ENCODE measurements at regions not wholly inside any gene's neighbourhood (a gene's known extent, or its start where the extent isn't known, plus 50 kb on each side); places are given as distances from the start of the nearest gene placed in this dataset.
"Not testable (repeated sequence)": the region's sequence is repeated elsewhere in the genome, so short reads cannot be mapped to it uniquely, and the experiment has no call there.

- no peak for DNase-seq
Measured at GRCh38 chr13:59016250-59016649, 1147.5 kb downstream of the DIAPH3 start.

DNA sequence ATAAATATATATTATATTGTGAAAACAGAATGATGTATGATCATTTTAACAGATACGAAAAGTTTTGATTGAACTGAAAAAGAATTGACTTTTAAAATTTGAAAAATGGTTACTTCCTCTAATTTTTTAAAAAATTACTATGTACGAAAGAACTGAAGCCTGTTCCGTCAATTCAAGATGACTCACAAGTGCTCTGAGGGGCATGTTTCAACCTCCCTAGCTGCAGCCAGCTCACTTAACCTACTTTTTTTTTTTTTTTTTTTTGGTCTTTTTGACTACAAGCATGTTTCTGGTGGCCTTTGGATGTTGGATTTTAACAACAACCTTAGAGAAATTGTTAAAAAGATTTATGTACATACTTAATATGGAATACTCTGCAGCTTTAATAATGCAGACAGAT, 1139.3 kb downstream of the DIAPH3 start:
- no peak for DNase-seq

DNA sequence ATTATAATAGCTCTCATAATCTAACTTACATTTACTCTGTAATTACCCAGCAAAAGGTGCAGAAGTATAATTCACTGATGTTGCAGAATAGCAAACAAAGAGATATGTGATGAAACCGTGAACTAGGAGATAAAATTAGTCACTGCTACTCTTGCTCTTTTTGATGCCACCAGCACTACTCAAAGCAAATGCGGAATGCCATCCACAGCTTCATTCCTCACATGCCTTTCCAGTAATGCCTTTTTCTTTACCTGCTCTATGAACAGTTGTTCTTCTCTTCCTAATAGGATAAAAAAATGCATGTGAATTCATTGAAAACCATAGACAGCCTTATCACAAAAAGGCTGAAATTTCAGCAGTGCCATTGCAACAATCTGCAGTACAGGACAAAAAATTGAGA, 1129.5 kb downstream of the DIAPH3 start:
- no peak for DNase-seq

GRCh38 chr13:59038824-59039223, 1124.9 kb downstream of the DIAPH3 start:
- DNase-seq: peak; percentile 16

DNA sequence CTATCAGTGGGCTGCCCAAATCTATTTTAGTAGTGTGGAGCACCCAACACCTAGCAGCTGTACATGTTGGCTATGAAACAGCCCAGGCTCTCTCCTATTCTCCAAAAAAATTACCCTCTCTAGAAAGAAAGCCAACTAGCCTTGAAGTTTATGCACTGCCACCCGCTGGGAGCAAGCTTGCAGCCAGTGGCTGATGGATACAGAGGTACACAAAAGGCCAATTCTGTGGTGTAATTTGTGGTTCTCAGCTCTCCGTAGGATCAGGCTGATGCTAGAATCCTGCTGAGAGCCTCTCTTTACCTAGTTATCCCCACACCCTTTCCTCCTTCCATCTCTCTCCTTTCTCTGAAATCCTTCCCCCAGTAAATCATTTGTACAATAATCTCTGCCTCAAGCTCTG, 1120.7 kb downstream of the DIAPH3 start:
- no peak for DNase-seq

DNA sequence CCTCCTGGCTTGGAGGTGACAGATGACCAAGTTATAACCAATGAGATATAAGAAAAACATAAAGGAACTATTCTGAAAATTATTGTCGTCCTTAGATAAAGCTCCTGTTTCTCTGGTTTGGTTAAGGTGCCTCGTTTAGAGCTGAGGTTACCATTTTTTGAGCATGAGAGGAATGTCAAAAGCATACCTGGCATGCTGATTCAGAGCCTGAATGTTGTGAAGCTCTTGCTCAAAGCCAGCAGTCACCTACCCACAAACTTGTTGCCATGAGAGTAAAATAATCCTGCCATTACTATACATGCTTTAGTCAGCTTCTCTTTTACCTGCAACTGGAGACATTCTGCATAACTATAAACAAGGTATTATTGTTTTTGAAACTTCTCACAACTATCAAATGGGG, 1116.2 kb downstream of the DIAPH3 start:
- DNase-seq: peak; percentile 30

DNA sequence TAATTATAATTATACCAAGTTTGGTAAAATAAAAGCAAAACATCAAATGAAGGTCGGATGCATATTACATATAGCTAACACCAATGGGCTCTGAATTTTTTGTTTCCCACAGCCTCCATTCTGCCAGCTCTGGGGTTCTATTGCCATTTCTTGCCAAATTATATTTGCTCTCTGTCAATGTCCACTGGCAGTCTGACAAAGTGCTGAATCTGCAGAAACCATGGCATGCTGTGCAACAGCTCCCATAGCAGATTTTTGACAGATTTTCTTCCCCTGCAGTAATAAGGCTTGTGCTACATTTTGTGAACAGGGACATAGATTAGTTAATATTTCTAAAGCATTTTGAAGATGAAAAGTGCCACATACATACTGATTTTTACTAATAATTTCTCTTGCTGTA, 1102.1 kb downstream of the DIAPH3 start:
- DNase-seq: no peak

- no peak for DNase-seq
Measured at GRCh38 chr13:59064042-59064441, 1099.7 kb downstream of the DIAPH3 start.

DNA sequence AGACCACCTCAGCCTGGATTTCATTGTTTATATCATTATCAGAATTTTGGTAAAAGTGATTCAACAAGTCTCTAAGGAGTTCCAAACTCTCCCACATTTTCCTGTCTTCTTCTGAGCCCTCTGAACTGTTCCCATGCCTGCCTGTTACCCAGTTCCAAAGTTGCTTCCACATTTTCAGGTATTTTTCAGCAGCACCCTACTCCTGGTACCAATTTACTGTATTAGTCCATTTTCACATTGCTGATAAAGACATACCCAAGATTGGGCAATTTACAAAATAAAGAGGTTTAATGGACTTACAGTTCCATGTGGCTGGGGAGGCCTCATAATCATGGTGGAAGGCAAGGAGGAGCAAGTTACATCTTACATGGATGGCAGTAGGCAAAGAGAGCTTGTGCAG, 1087.3 kb downstream of the DIAPH3 start:
- not testable (repeated sequence) for DNase-seq

DNA sequence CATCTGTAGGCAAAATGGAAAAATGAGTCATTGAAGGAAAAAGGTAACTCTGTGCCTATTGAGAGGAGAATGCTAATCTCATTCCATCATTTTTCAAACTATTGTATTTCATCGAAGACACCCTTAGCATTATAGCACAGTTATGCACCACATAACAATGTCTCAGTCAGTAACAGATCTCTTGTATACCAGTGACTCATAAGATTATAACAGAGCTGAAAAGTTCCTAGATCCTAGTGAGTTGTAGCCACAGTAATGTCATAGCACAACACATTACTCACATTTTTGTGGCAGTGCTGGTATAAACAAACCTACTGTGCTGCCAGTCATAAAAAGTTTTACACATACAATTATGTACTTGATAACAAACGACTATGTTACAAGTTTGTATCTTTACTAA, 1077.6 kb downstream of the DIAPH3 start:
- peak; percentile 94 for DNase-seq

DNA sequence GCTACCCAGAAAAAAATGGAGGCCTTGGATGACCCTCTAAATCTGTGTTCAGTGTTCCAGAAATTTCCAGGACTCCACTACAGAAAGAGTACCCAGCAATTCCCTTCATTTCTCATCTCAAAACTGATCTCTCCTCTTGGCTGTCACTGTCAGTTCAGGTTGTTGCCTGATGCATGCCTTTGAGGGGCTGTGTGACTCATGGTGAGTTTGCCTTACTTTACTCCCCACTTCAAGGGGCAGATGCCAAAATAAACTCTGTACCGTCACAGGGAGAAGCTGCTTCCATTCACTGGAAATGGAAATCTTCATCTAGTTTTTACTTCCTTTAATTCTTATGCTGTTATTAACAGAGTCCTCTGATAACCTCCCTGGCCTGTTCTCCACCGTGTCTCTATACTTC, 1075.0 kb downstream of the DIAPH3 start:
- peak; percentile 73 for DNase-seq

DNA sequence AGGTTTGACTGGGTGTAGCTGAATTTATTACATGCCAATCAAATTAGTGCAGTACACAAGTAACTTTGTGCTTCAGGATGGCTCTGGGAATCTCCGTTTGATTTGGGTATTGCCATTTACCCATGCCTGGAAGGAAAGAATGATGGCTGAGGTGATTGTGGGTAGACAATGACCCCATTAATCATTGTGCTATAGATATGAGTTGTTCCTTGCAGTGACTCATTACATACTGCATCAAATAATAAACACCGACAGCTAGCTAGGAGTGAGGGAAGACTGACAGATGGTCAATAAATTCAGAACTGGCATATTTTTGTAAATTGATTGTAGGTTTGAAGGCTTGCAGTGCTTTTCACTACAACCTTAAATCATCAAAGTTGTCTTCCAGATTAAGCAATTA, 1069.5 kb downstream of the DIAPH3 start:
- DNase-seq: no peak

DNA sequence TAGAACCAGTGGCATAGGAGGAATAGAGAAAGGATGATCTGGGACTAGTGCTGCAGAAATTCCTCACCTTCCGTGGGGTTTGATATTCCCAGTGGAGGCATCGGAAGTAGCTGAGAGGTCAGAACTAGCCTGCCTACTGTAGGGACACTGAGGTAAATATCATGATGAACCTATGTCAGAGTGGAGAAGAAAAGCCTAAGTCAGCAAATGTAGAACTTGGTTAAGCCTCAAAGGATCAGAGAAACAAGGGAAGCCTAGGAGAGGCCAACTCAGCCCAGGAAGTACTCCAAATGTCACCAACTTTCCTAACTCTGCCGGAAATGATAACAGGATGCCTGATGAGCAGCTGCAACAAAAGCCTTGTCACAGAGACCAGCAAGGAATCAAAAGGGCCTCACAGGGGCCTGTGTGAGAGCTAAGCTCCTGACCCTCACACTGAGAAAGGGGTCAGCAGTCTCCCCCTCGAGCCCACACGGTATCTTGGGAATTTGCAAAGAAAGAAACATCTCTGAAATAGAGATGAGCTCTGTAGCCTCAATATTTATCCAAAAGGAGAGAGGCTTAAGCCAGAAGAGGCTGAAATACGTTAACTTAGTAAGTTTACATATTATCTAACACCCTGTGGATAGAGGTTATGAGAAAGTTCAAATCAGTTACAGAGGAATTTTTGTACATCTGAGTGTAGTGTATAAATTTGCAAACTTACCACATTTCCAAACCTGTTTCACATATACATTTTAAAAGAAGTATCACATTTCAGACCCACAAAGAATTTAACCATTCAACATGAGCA, 1064.3 kb downstream of the DIAPH3 start:
- no peak for DNase-seq

DNA sequence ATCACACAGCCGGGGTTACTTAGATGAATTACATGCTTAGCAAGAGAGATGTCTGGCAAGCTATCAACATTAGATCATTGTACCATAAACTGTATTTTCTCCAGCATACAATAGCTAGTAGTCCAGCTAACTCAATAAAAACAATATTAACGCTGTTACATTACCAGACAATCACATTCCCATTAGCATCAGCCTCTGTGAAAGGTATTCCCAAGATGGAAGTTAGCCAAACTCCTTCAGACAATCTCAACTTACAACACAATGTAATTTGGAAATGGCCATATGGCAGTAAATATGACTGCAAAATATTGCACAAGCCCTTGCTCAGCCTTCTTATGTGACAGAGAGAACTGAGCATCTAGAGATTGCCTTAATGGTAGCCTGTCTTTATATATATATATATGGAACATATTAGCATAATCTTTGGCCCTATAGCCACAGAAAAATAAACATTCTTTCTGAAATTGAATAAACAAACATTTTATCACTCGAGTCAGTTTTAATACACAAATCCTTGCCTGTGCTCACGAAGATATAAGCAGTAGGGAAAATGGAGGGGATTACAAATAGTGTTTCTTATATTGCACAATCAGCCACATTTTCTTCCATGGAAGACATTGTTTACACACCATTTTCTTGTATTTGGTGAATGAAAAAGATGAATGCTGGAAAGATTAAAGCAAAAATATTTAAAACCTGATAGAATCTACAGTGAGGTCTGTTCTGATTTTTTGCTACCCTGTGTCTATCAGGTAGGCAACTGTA, 1060.5 kb downstream of the DIAPH3 start:
- no peak for DNase-seq

DNA sequence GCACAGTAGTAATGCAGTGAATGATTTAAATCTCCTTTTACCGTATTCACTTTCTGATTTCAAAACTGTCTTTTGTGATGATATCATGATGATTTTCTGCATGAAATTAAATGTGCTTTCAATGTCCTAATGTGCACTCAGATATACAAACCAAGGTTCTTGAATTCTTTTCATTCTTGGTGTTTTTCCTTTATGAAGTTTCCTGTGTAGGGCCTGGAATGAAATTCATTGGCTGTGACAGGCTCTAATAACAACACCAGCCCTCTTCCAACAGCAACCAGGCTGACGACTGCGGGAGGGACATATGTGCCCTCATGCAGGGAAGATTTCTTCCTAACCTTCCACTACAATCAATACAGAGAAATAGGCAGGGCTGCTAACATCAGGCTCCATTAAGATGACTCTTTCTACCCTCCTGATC, 1052.0 kb downstream of the DIAPH3 start:
- DNase-seq: peak; percentile 82

DNA sequence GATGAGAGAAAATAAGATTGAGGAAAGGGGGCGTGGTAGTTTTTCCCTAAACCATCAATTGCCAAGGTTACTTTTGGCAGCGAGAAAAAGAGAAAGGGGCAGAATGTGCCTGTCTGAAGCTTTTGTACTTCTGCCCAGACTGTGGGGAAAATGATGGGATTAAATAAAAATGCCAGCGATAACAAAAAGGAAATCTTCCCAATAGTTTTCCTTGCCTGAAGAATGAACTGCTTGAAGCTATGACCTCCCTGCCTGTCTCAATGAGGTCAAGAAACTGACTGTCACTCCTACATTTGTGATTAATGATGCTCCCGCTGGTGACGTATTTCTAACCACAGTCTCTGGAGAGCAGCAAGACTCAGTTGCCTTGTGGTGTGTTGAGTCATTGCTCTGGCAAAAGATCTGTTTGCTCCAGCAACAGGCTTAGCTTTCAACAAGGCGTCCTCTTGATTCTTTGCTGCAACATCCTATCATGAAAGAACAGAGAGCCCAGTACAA, 1051.5 kb downstream of the DIAPH3 start:
- DNase-seq: peak; percentile 99

DNA sequence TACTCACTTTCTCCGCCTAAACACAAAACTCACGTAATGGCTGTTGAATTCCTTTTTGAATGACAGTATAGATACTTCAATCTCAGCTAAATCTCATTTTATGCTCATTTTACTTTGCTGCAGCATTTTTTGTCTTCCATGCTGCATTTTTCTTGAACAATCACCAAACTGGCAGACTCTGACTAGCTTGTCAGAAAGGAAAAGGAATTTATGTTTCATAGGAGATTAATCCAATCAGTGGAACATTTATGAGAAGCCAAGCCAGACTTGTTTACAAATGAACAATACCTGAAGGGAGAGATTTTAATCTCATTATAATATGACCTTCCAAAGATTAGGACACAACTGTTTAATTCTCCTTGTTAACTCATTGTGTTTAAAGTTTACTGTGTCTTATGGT, 1044.3 kb downstream of the DIAPH3 start:
- no peak for DNase-seq

DNA sequence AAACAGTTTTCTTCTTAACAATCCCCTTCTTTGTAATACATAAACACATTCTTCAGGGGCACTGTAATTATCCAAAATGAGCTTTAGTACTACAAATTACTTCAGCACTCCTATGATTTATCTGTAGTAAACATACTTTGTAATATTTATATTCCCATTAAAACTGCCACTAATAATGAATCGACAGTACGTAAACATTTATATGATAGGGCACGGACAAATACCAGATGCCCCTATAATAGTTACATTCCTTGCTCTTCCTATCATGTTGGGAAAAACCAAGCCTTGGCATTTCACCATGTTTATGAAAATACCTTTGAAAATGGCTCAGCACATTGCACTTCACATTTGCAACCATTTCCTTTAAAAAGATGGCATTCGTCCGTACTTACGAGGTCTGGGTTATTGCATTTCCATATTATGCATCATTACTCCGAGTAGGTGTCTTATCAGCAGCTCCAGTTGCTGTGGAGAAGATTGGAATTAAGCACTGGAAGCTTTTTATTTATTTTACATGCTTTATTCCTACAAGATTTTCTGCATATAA, 1043.4 kb downstream of the DIAPH3 start:
- DNase-seq: peak; percentile 7

GRCh38 chr13:59121507-59121906, 1042.2 kb downstream of the DIAPH3 start:
- DNase-seq: peak; percentile 30

DNA sequence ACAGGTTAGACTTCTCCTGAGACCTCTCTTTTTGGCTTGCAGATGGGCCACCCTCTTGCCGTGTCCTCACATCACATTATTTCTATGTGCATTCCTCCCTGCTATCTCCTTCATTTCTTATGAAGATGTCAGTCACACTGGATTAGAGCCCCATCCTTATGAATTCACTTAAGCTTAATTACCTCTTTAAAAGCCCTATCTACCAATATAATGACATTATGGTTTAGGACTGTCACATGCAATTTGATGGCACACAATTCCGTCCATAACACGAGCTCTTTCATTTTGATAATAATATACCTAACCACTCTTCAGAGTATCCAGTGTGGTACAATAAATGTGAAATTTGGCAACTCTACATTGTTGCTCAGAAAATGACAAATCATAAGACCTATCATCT, 1037.3 kb downstream of the DIAPH3 start:
- DNase-seq: no peak

DNA sequence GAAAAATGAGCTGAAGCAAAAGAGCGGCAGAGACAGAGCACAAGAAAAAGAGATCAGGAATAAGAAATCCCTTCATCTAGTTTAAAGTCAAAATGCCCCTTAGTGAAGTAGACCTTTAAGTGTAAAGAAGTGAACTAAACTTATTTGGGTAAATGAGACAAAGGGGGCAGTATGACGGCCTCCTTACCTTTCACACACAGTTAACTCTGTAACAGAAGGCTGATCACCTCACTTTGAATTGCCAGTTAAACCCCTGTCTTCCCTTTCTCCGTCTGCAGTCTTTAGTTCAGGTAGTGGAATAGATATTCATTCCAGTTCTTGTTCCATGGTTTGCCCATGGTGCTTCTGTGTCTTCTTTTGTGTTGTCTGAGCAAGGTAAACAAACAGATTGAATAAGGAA, 1029.8 kb downstream of the DIAPH3 start:
- DNase-seq: no peak

DNA sequence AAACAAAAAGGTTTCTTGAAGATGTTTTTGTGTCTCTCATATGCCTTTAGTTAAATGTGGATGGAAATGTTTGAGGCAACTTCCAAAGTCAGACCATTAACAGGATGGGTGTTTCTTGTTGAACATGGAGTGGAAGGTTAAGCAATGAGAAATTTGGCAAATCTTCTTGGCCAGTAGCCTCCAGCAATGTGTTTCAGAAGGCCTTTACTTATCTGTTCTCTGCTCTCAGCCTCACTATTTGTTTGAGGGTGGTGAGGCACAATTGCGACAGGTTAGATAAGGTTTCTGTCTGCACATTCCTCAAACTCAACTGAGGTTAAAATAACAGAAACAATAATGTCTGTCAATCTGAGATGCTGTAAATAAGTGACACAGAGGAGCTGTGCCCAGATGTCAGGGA, 1019.0 kb downstream of the DIAPH3 start:
- DNase-seq: peak; percentile 78

DNA sequence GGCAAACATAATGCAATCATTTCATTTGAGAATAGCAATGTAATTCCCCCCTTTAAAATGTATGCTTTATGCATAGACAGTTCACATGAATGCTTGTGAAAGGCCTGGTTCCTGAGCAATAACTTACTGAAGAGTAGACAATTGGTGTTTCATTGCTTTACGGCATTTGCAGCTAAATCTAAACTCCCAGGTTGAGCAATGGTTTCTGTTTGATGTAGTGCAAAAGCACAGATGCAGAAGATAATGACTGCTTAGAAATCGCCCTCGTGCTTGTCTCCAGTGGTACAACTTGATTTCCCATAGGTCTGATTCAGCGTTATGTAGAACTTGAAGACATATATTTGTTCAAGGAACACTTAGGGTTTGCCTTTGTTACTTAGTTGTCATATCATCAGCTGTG, 1018.3 kb downstream of the DIAPH3 start:
- no peak for DNase-seq

DNA sequence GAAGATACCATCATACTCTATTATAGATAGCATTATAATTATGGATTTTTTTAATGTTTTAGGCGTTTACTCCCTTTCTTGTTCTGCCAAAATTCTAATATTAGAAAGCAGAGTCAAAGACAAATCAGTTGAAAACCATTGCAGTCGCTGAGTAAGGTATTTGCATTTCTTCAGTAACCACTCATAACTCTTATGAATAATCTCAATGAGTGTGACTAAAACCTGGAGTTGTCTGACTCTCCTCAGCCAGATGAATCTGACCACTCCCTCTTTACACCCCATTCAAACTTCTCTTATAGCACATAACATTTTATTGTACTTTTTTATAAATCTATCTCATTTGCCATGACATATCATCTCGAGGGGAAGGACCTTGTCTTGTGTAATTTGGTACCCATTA, 1006.5 kb downstream of the DIAPH3 start:
- DNase-seq: no peak

Measured in NCI-H226 (cell line).